ENCODE measurements at regions not wholly inside any gene's neighbourhood (a gene's known extent, or its start where the extent isn't known, plus 50 kb on each side); places are given as distances from the start of the nearest gene placed in this dataset.

GRCh38 chr11:134533511-134533910 is 121.5 kb upstream of the B3GAT1 start:
- DNase-seq (ENCODE audit: low read depth in 2 of 2): no peak

- DNase-seq (ENCODE audit: low read depth in 2 of 2): no peak
Observed at GRCh38 chr11:134532921-134533421, 120.9 kb upstream of the B3GAT1 start.

DNA sequence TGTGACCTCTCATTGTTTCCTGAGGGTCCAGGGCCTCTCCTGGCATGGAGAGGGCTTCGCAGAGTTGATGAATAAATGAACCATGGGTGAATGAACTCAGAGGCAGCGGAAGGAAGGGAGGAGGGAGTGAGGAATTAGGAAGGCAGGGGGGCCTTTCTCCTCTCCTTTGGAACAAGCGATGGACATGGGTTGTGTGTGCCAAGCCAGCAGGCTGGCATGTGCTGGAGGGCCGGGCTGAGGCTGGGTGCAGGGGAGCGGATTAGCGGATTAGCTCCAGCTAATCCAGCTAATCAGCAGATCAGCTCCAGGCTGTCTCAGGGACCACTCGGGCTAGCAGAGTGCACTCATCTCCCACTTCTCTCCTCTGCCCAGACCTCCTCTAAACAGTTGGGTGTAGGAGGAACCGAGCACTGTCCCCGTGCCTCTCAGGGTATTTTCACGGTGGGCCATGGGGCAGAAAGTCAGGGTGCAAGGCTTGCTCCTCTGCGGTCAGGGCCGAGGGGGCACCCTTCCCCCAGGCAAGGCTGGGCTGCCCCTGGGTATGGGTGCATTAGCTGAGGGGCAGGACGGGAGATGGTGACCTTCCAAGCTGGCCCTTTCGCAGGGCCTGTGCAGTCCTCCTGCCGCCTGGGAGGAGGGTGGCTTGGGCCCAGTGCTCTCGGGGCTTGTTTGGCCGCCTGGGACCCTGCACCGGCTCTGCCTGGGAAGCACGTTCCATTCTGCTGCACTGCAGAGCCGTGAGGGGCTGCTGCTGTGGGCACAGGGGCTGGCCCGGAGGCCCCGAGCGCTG is 120.3 kb upstream of the B3GAT1 start:
- no peak for DNase-seq (ENCODE audit: low read depth in 2 of 2)

DNA sequence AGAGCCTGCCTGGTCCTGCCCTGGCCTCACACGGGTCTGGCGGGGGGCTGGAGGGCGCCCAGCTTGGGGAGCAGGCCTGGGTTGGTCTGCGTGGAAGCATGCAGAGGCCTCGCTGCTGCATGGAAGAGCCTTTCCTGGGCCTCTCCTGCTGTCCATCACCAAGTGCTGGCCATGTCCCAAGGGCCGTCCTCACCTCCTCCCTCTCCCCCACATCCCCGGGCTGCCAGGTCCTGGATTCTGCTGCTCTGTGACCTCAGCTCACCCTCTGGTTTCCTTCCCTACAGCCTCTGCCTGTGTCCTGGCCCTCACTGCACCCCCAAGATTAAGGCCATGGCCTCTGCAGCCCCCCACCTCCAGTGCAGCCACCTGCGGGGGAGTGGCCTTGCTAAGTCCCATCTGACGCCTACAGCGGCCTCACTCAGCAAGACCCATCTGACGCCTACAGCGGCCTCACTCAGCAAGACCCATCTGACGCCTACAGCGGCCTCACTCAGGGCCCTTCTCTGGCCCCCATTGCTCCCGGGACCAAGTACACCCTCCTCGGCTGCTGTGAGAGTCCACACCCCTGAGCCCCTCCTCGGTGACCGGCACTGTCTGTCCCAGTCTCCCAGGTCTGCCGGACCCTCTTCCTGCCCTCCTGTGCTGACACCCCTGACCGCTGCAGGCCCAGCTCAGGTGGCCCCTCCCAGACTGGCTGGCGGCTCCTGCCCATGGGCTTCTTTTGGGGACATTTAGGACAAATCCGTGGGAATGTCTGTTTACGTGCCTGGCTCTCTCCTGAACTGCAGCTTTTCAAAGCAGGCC is 119.5 kb upstream of the B3GAT1 start:
- no peak for DNase-seq (ENCODE audit: low read depth in 2 of 2)

DNA sequence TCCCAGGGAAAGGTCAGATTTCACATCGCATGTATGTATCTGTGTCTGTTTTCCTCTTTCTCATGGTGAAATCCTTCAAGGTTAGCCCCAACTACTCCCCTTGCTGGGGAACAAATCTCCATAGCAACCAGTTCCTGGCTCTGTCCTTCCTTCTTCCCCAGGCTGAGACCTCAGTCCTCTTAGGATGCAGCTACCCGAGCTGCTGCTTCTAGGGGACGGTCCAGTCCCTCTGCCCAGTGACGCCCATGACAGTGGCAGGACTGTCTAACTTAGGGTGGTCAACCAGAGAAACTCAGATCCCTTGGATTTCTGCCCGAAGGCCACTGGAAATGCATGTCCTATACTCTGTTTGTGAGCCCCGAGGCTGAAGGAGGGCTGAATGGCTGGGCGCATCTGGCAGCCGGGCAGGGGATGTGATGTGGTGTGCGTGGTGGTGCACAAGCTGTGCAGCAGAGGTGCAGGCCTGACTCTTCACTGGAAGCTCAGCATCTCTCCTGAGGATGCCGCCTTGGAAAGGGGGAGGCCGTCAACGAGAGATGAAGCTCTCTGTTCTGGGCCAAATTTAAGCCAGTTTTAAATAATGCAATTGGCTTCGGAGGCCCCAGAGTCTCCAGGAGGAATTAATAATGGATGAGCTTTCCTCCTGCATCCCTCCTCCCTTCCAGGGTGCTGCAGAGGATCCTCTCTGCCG is 118.7 kb upstream of the B3GAT1 start:
- DNase-seq (ENCODE audit: low read depth in 2 of 2): no peak

DNA sequence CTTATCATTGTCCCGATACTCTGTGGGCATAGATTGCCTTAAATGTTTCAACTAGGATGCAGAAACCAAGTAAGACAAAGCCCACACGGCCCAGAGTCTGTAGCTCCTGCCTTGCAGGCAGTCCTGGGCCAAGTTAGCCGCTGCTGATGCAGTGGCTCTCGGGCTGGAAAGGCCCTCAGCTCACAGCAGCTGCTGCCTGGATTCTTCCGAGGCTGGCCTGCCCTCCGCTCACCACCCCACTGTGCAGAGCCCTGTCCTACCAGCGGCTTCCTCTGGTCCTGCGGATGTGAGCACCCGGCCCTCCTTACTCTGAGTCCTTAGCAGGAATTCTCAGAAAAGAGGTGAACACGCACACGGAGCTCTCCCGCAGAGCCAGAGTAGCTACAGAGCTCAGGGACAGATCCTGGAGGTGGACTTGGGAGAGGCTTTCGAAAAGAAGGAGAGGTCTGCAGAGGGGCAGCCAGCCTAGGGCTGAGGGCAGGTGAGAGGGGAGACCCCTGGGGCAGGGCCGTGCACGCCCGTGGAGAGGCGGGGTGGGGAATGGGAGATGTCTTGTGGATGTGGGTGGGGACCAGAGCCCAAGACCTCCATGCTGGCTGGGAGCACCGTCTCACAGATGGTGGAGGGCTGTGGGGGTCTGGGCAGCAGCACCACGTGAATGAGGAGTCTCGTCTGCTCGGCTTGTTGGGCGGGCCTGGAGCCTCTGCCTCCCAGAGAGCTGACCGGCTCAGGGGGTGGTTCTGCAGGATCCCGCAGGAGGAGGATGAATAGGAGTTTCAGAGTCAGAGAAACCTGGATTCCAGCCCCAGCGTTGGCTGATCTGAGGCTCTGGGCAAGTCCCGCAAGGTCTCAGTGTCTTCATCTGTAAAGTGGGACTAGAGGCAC is 117.4 kb upstream of the B3GAT1 start:
- DNase-seq (ENCODE audit: low read depth in 2 of 2): no peak

- no peak for DNase-seq (ENCODE audit: low read depth in 2 of 2)
Observed at GRCh38 chr11:134528453-134528852, 116.4 kb upstream of the B3GAT1 start.

DNA sequence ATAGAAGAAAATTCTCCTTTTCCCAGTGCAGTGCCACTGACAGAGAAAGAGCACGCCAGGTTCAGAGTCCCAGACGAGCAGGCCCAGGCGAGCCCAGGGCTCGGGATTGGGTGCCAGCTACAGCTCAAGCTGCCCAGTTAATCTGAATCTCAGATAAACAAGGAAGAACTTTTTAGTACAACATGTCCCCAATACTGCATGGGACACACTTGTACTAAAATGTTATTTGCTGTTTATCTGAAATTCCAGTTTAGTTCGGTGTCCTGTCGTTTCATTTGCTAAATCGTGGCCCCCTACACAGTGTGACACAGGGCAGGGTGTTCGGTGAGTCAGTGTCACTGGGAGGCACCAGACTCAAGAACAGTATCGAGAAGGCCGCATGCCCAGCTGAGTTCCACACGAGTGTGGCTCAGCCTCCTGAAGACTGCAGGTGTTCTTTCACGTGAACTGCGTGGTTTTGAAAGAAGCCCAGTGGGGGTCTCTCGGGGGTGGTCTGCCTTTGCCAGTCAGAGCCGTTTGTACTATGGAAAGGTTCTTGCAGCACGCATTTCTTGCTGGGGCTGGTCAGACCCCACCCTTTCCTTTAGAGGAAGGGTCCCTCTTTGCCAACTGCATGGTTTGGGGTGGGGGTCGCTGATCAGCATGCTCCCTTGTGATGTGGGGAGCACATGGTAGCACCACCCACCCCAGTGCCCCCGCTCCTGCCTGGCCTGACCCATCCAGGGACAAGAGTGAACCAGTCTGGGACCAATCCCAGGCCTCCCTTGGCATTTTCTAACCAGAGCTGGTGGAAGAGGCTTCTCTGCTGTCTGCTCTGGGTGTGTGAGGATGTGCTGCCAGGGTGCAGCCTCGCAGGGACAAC is 115.6 kb upstream of the B3GAT1 start:
- DNase-seq (ENCODE audit: low read depth in 2 of 2): no peak

- no peak for DNase-seq (ENCODE audit: low read depth in 2 of 2)
Observed at GRCh38 chr11:134524896-134525845, 113.1 kb upstream of the B3GAT1 start.

DNA sequence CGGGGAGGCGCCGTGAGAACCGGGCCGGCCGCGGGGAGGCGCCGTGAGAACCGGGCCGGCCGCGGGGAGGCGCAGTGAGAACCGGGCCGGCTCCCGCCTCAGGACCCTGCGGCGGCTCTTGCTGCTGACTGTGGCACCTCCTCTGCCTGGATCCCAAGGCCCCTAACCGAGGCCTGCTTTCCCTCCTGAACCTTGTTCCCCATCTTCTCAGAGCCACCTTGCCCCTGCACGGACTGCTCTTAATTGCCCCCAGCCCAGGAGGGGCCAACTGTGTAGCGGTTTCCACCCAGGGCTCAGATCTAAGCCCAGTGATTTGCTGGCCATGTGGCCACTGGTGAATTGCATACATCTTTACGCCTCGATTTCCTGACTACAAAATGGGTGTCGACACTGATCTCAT is 112.2 kb upstream of the B3GAT1 start:
- no peak for DNase-seq (ENCODE audit: low read depth in 2 of 2)

- no peak for DNase-seq (ENCODE audit: low read depth in 2 of 2)
Observed at GRCh38 chr11:134522782-134523570, 110.9 kb upstream of the B3GAT1 start.

GRCh38 chr11:134521452-134522289 is 109.6 kb upstream of the B3GAT1 start:
- DNase-seq (ENCODE audit: low read depth in 2 of 2): no peak

DNA sequence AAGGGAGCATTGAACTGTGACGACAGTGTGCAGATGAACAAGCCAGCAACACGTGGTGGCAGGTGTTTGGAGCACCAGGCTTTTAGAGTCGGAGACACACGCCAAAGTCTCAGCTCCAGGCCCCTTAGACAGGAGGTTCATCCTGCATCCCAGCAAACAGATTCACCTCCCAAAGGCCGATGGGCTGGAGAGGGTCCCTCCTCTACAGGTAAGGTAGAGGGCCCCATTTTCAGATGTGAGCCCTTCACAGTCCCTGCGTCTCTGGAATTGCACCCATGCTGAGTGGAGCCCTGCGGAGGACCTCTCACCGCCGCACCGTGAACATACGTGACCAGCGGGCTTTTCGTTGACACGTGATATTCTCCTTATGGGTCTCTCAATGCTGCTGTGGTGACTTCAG is 109.0 kb upstream of the B3GAT1 start:
- DNase-seq (ENCODE audit: low read depth in 2 of 2): no peak

DNA sequence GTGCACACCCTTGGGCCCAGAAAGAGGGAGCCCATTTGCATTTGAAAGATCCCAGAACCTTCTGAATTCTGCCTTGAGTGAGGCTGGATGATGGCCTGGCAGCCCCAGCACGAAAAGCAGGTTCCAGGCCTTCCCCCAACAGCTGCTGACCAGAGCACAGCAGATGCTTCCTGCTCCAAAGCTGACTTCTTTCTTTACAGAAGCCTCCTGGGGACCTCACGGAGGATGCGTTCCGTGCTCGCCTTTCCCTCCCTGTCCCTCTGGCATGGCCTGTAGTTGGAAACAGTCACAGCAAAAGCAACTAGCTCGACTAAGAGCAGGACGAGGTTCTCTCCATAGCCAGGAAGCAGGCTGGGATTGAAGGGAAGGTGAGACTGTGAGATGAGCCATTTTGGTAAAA is 107.7 kb upstream of the B3GAT1 start:
- no peak for DNase-seq (ENCODE audit: low read depth in 2 of 2)

DNA sequence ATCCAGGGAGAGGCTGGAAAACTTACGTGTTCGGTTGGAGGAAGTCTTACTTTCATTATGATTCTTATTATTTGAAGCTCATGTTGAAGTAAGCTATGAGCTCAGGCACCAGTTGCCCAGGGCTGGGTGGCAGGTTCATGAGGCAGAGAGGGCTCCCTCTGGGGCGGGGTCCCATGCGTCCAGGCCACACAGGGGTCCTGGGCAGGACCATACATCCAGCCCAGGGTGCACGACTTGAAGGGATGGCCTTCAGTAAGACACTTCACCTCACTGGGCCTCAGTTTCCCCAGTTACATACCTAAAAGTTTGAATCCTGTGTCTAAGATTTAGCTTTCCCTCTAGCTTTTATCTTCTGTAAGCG is 107.3 kb upstream of the B3GAT1 start:
- no peak for DNase-seq (ENCODE audit: low read depth in 2 of 2)

DNA sequence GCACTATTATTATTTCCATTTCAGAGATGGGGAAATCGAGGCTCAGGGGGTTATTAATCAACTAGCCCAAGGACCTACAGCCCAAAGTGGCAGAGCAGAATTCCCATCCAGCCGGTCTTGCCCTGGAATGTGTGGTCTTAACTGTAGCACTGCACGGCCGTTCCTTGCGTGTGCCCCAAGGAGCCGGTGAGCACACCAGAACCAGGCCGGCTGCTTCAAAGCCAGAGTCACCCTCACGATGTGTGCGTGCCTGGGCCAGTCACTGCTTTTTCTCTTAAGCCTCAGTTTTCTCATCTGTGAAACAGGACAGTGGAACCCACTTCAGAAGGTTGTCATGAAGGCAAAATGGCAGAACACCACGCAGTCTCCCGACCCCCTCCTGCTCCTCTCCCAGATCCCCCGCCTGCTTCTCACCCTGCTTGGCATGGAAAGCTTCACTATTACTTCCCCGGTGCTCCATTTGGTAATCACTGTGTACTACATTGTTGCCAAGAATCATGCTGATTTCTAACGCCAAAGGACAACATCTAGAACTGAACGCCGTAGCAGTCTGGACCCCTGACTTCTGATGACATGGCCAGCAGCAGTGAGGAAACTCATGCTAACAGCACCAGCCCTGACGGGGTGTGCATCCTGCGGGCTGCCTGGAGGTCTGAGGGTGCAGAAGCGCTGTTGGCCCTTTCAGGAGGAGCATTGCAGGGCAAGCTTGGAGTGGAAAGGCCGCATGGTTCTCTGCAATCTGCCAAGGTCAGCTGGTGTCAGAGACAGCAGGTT is 106.8 kb upstream of the B3GAT1 start:
- DNase-seq (ENCODE audit: low read depth in 2 of 2): no peak

Measured in stimulated activated CD8-positive, alpha-beta memory T cell treated with anti-CD3 and anti-CD28 coated beads, Interleukin-2, amount 100 ng/mL, for 1 hour (primary cell).